ENCODE measurements at regions not wholly inside any gene's neighbourhood (a gene's known extent, or its start where the extent isn't known, plus 50 kb on each side); places are given as distances from the start of the nearest gene placed in this dataset.
"Not testable (repeated sequence)": the region's sequence is repeated elsewhere in the genome, so short reads cannot be mapped to it uniquely, and the experiment has no call there.

- no peak for DNase-seq
Measured at GRCh38 chr21:33994373-33994772, 78.8 kb upstream of the ATP5PO start.

GRCh38 chr21:33993286-33994231 lies 78.0 kb upstream of the ATP5PO start:
- DNase-seq, result no peak

DNA sequence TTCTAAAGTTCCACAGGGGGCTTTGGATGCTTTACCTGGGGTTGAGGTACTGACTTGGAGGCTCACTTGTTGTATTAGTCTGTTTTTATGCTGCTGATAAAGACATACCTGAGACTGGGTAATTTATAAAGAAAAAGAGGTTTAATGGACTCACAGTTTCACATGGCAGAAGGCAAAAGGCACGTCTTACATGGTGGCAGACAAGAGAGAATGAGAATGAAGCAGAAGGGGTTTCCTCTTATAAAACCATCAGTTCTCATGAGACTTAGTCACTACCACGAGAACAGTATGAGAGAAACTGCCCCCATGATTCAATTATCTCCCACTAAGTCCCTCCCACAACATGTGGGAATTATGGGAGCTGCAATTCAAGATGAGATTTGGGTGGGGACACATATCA lies 76.8 kb upstream of the ATP5PO start:
- DNase-seq, result not testable (repeated sequence)

GRCh38 chr21:33991133-33991532 lies 75.5 kb upstream of the ATP5PO start:
- DNase-seq, result no peak

- no peak for DNase-seq
Measured at GRCh38 chr21:33989440-33989839, 73.8 kb upstream of the ATP5PO start.

DNA sequence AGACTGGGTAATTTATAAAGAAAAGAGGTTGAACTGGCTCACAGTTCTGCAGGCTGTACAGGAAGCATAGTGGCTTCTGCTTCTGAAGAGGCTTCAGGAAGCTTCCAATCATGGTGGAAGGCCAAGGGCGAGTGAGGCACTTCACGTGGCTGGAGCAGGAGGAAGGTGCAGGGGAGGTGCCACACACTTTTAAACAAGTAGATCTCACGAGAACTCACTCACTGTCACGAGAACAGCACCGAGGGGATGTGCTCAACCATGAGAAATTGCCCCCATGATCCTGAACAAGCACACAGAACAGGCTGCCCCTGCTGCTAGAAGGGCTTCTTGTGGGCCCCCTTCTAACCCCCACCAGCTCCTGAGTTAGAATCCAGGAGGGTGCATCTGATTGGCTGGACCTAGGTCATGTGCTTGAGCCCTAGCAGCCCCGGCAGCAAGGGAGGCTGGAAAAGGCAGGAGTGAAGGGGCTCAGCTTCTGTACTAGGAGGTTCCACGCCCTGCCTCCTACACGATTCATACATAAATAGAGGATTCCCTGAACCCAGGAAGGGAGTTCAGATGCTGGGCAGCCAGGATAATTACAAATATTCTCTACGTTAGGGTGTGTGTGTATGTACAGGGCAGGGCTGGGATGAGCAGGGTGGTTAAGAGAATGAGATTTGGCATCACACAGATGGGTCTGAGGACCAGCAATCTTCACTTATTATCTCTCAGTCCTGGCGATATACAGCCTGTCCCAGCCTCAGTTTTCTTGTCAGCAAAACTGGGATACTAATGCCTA lies 72.8 kb upstream of the ATP5PO start:
- DNase-seq, result no peak

DNA sequence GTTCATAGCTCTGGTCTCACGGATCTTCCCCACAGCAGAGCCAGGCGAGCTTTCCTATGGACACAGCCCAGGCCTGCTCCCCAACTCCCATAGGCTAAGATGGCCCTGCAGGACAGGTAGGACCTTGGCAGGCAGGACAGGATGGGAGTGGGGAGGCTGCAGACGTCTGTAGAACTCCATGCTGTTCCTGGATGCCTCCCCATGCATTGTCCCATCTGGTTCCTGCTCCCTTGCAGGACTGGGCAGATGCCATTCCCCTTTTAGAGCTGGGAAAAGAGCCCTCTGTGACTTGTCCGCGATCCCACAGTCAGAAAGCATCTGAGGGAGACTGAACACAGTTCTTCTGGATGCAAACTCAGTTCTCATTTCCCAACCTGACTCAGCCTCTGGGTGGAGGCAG lies 71.9 kb upstream of the ATP5PO start:
- DNase-seq, result no peak

- DNase-seq, result no peak
Measured at GRCh38 chr21:33985117-33986050, 69.8 kb upstream of the ATP5PO start.

GRCh38 chr21:33984021-33984481 lies 68.4 kb upstream of the ATP5PO start:
- DNase-seq, result no peak

GRCh38 chr21:33981391-33982101 lies 65.9 kb upstream of the ATP5PO start:
- DNase-seq, result no peak

DNA sequence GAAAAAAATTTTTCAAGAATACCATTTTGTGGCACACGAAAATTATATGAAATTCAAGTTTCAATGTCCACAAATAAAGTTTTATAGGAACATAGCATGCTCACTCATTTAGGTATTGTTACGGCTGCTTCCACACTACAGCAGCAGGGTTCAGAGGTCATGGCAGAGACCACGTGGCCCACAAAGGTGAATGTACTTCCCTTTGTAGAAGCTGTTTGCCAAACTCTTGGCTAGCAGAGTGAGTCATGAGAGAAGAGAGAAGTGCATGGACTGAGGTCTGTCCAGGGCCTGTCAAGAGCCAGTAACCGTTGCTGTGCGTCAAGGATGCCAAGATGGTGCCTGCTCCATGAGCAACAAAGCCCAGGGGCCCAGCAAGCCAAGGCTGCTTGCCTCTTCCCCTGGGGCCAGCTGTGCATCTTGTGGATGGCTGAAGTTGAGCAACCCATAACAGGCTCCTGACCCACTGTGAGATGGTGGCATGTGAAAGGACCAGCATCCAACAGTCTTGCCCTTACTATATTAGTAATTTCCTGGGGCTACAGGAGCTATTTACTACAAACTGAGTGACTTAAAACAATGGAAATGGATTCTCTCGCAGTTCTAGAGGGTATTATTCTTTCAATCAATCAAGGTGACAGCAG lies 64.8 kb upstream of the ATP5PO start:
- no peak for DNase-seq

GRCh38 chr21:33978585-33978984 lies 63.0 kb upstream of the ATP5PO start:
- no peak for DNase-seq

DNA sequence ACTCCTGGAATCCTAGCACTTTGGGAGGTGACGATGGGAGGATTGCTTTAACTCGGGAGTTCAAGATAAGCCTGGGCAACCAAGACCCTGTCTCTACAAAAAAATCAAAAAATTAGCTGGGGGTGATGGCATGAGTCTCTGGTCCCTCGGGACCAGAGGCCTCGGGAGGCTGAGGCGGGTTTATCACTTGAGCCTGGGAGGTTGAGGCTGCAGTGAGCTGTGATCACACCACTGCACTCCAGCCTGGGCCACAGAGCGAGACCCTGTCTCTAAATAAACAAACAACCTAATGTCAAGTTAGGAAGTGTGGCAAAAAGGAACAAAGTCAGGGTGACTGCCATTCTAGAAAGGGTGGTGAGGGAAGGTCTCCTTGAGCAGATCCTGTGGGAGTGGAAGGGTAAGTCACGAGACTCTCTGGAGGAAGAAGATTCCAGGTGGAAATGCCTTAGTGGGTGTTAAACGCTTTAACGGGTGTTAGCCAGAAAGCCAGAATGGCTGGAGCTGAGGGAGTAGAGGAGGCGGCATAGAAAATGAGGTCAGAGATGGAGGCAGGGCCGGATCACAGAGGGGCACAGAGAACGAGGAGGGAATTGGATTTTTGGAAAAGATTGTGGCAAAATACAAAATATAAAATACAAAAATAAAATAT lies 62.2 kb upstream of the ATP5PO start:
- DNase-seq, result no peak

DNA sequence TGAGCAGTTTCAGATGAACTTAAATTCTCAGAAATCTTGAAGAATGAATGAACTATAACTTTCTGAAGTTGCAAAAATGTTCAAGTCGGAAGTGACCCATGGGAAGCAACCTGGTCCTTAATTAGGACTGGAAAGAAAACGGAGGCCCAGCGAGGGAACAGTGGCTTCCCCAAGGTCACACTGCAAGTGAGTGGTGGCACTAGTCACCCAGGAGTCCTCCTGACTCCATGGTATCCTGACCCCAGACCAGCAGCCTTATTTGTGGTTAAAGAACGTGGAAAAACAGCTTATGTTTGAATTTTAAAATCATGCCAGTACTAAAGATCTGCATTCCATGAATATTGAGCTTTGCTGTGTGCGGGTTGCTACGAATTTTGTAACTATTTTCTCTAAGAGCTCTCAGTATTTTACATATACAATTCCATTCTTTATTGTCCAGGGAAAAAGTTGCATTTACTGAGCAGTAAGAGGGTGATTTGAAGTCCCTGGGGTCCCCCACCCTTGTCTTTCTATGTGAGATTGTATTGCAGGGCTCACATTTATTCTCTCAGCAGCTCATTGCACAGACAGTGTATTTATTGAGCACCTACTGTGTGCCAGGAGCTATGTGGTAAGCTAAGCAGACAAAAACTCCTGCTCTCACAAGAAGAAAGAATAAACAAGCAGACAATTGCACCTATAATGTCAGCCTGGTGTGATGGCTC lies 61.6 kb upstream of the ATP5PO start:
- DNase-seq, result no peak

DNA sequence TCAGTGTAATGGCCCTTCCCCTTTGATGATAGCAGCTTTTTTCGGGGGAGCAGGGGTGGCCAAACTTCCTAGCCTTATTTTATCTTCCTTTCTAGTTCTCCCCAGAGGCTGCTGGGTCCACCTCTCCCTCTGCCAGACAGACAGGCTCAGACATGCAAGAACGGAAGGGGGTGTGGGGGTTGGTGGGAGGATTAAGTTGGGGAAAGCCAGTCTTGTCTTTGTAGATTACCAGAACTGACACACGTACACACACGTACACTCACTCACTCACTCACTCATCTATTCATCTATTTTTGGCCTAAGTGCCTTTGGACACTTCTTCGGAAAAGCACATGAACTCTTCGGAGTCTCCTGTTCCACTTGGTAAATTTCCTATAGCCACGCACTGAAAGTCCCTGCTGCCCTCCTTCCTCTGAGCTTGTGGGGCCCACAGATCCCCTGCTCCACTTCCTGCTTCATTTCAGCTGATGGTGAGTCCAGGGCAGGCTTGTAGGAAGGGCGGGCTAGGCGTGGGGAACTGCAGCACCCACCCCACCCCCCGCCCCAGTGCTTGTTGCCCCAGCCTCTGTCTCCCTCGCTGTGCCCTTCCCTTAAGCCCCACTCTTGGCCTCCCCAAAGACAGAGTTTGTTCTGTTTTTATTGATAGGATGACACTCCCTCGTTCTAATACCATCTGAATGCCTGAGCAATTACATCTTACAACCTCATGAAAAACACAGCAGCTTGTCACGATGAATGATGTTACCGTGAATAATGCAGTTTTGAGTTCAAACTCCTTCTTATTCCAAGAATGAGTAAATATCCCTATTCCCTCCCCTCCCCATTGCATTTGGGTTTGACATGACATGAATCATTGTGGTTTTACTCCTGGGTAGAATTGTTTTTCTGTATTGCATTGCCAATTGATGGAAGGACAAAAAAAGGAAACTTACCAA lies 60.7 kb upstream of the ATP5PO start:
- no peak for DNase-seq

GRCh38 chr21:33975548-33976081 lies 60.0 kb upstream of the ATP5PO start:
- DNase-seq, result no peak

DNA sequence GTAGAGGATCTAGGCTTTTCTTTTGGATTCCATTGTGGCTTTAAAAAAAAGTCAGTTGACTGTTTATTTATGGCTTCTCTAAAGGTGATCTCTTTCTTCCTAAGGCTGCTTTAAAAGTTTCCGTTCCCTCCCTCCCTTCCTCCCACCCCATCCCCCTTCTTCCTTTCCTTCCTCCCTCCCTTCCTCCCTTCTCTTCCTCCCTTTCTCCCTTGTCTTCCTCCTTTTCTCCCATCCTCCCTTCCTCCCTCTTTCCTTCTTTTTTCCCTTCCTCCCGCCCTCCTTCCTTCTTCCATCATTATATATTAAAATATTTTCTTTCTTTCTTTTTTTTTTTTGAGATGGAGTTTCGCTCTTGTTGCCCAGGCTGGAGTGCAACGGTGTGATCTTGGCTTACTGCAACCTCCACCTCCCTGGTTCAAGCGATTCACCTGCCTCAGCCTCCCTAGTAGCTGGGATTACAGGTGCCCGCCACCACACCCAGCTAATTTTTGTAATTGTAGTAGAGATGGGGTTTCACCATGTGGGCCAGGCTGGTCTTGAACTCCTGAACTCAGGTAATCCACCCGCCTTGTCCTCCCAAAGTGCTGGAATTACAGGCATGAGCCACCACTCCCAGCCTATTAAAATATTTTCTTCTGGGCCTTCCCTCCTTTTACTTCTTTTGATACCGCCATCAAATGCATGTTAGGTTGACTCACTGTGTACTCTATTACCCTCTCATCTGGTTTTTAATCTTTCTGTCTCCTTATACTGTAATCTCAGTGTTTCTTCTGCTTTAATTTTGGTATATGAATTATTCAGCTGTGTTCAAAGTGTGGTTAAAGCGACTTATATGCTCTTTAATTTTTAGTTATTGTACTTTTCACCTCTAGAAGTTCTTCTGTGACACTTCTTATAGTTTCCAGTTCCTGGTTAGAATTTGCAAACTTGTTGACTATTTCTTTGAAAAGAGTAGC lies 59.2 kb upstream of the ATP5PO start:
- DNase-seq, result no peak

All from right lung (tissue), 2 donors.